Spleen (tissue), 11 donors: ENCODE measurements at regions not wholly inside any gene's neighbourhood (a gene's known extent, or its start where the extent isn't known, plus 50 kb on each side); places are given as distances from the start of the nearest gene placed in this dataset.

Source experiments
- DNase-seq: peaks from one replicate; pipeline ENCODE4 v3.0.0-alpha.2; 2020
- H3K27ac ChIP-seq, 8 donors: fragments of 200-600 bp; sonication (generic) in 7 of 8; 1 replicate in 4 of 8; 2 replicates in 4 of 8; pipeline versions ENCODE4 v1.5.0 to v1.8.0; 2016 to 2021; ENCODE audit warnings: inconsistent platforms in 4 of 8, mild to moderate bottlenecking in 4 of 8, moderate library complexity in 1 of 8
- H3K27me3 ChIP-seq, 7 donors: fragments of 200-600 bp; sonication (generic) in 6 of 7; replicated peaks in 1 of 7; 1 replicate in 4 of 7; 2 replicates in 3 of 7; pipeline versions ENCODE4 v1.5.0 to v1.8.0; 2016 to 2021; ENCODE audit warnings: inconsistent platforms in 3 of 7, mild to moderate bottlenecking in 1 of 7
- H3K36me3 ChIP-seq, 6 donors: fragments of 200-600 bp; sonication (generic) in 5 of 6; 1 replicate in 4 of 6; 2 replicates in 2 of 6; pipeline versions ENCODE4 v1.5.0 to v1.8.0; 2016 to 2021; ENCODE audit warnings: inconsistent platforms in 2 of 6
- H3K4me1 ChIP-seq, 6 donors: fragments of 200-600 bp; sonication (generic) in 5 of 6; 1 replicate in 3 of 6; 2 replicates in 3 of 6; pipeline versions ENCODE4 v1.5.0 to v1.8.0; 2016 to 2021; ENCODE audit warnings: inconsistent platforms in 3 of 6
- H3K4me3 ChIP-seq, 8 donors: fragments of 200-600 bp; sonication (generic) in 7 of 8; 1 replicate in 4 of 8; 2 replicates in 4 of 8; pipeline versions ENCODE4 v1.5.0 to v1.8.0; 2016 to 2021; ENCODE audit warnings: inconsistent platforms in 4 of 8, mild to moderate bottlenecking in 4 of 8, moderate library complexity in 2 of 8
- H3K9me3 ChIP-seq, 8 donors: fragments of 200-600 bp; sonication (generic) in 7 of 8; 1 replicate in 4 of 8; 2 replicates in 4 of 8; pipeline versions ENCODE4 v1.5.0 to v1.8.0; 2016 to 2021; ENCODE audit warnings: inconsistent platforms in 4 of 8
- POLR2A ChIP-seq, 3 donors: fragments of 450-650 bp; IDR thresholded peaks; one replicate each; pipeline ENCODE4 v1.5.1; 2017; ENCODE audit warnings: antibody characterized with exemption in 3 of 3, mild to moderate bottlenecking in 1 of 3
- POLR2AphosphoS5 ChIP-seq, 3 donors: sonication (generic); formaldehyde crosslinking; IDR thresholded peaks; one replicate each; pipeline ENCODE4 v1.5.1; 2017; ENCODE audit warnings: antibody characterized with exemption in 3 of 3
- WGBS, 5 donors: extraction: QIAGEN DNeasy Blood & Tissue Kit in 3 of 5; methylation state at CpG; one replicate each; pipeline versions ENCODE4 v1.1.5 to v1.1.7; 2013 to 2018; 5-methylcytosine and 5-hydroxymethylcytosine counted together
- intact Hi-C: fragments of 100-400 bp; cut with DNase I; formaldehyde crosslinking; loops from one replicate; pipeline ENCODE4 v1.15.0; 2023; ENCODE audit warnings: low total_unique reads
- TF ChIP-seq, protein P1 (sequence below), 11 experiments: fragments of 200-600 bp in 7 of 11; fragments of 450-650 bp in 4 of 11; sonication (generic) in 4 of 11; IDR thresholded peaks in 8 of 11; conservative IDR thresholded peaks in 3 of 11; 1 replicate in 7 of 11; 2 replicates in 4 of 11; pipeline versions ENCODE4 v1.4.0 to v1.8.0; 2016 to 2021; ENCODE audit warnings: antibody characterized with exemption in 11 of 11, inconsistent platforms in 4 of 11, mild to moderate bottlenecking in 1 of 11
- donor health status: healthy with polysubstance abuse.
- donor health status: DM: no; HTN: no; CAD: no; lungs with moderate emphysema.
- donor health status: DM: no; HTN: no; CAD: no.
- donor health status: Bipolar disorder and iron deficiency.
- donor health status: healthy.
- donor health status: DM: no; HTN: no; CAD: no.
- donor health status: DM: yes; HTN: yes; CAD: no.

DNA sequence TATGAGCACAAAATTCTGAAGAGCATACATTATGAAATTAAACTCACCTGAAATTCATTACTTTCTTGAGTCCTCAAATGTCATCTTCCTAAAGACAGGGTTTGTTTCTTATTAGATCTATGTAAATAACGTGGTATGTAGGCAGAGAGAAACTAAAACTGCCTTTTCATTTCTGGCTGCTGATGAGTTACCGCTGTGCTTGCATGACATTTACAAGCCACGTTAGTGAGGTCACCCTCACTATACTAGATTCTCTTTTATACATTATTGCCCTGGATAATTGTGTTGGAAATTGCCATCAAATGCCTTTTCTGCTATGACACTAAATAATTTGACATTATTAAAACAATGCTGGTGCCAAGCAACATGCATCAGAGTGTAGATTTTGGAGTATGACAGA is 748.3 kb upstream of the ANO3 start:
- intact Hi-C loops = no loop called here

DNA sequence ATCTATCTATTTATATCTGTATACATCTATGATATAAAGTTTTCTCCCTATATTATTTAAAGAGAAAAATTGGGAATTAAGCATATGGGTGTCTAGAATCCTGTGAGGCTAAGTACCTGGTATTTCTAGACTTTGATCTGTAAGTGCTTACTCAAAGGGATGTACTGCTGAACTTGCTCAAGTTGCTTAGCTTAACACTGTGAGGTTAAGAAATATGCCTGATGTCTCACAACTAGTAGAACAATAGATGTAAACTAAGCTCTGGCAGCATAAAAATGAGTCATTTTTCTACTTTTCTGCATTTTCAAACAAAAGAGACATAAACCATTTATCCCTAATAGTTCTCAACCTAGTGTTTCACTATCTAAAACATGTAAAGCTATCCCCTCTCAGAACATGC is 744.4 kb upstream of the ANO3 start:
- Histone ChIP-seq H3K27me3 (no peaks in the 10 kb centered on the region), H3K4me1 (no peaks in the 10 kb centered on the region), H3K4me3 (no peak overlapping the region), H3K9me3 (peaks cover 0 to 16% (median 5%) of the 10 kb centered on the region in 8 donors), H3K27ac (no peak overlapping the region), H3K36me3 (no peaks in the 10 kb centered on the region)
- intact Hi-C loops = no loop called here
- TF ChIP-seq, protein P1, sequence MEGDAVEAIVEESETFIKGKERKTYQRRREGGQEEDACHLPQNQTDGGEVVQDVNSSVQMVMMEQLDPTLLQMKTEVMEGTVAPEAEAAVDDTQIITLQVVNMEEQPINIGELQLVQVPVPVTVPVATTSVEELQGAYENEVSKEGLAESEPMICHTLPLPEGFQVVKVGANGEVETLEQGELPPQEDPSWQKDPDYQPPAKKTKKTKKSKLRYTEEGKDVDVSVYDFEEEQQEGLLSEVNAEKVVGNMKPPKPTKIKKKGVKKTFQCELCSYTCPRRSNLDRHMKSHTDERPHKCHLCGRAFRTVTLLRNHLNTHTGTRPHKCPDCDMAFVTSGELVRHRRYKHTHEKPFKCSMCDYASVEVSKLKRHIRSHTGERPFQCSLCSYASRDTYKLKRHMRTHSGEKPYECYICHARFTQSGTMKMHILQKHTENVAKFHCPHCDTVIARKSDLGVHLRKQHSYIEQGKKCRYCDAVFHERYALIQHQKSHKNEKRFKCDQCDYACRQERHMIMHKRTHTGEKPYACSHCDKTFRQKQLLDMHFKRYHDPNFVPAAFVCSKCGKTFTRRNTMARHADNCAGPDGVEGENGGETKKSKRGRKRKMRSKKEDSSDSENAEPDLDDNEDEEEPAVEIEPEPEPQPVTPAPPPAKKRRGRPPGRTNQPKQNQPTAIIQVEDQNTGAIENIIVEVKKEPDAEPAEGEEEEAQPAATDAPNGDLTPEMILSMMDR (IDR thresholded peaks at IDR 0.05 in 8 of 11, conservative IDR thresholded peaks at IDR 0.05 in 3 of 11) = no peak
- no peak for TF ChIP-seq POLR2AphosphoS5 (IDR thresholded peaks at IDR 0.05)
- TF ChIP-seq POLR2A (IDR thresholded peaks at IDR 0.05) = no peak
- DNase-seq = no peak

More for the DNA sequence above, 748.3 kb upstream of the ANO3 start:
- Histone ChIP-seq H3K9me3 (peaks cover 0 to 2% (median 0%) of the 10 kb centered on the region in 8 donors), H3K27me3 (no peaks in the 10 kb centered on the region), H3K36me3 (no peaks in the 10 kb centered on the region), H3K4me1 (no peaks in the 10 kb centered on the region), H3K27ac (no peak overlapping the region), H3K4me3 (no peak overlapping the region)
- TF ChIP-seq POLR2AphosphoS5 (IDR thresholded peaks at IDR 0.05) (no peak), POLR2A (IDR thresholded peaks at IDR 0.05) (no peak)
- TF ChIP-seq, protein P1 (IDR thresholded peaks at IDR 0.05 in 8 of 11, conservative IDR thresholded peaks at IDR 0.05 in 3 of 11) = no peak
- 78 to 84% (median 80%) methylated on average over 3 of the region's 3 CpGs for WGBS, 5 donors
- no peak for DNase-seq

DNA sequence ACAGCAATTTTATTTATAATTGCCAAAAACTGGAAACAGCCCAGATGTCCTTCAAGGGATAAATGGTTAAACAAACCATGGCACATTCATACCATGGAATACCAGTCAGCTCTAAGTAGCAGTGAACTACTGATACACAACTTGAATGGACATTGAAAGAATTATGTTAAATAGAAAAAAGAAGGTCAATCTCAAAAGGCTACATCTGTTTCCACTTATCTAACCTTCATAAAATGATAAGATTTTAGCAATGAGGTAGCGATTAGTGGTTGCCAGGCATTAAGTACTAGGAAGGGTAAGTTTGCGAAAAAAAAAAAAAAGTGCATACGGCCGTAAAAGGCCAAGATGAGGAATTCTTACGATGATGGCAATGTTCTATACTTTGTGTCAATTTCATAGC is 738.7 kb upstream of the ANO3 start:
- Histone ChIP-seq H3K27ac (no peak overlapping the region), H3K4me3 (no peak overlapping the region), H3K9me3 (peaks cover 0 to 17% (median 5%) of the 10 kb centered on the region in 8 donors), H3K36me3 (no peaks in the 10 kb centered on the region), H3K4me1 (no peaks in the 10 kb centered on the region), H3K27me3 (no peaks in the 10 kb centered on the region)
- 62 to 78% (median 73%) methylated on average over 5 of the region's 5 CpGs for WGBS, 5 donors
- TF ChIP-seq POLR2AphosphoS5 (IDR thresholded peaks at IDR 0.05) (no peak), POLR2A (IDR thresholded peaks at IDR 0.05) (no peak)
- TF ChIP-seq, protein P1 (IDR thresholded peaks at IDR 0.05 in 8 of 11, conservative IDR thresholded peaks at IDR 0.05 in 3 of 11) = no peak
- intact Hi-C loops = no loop called here
- no peak for DNase-seq

DNA sequence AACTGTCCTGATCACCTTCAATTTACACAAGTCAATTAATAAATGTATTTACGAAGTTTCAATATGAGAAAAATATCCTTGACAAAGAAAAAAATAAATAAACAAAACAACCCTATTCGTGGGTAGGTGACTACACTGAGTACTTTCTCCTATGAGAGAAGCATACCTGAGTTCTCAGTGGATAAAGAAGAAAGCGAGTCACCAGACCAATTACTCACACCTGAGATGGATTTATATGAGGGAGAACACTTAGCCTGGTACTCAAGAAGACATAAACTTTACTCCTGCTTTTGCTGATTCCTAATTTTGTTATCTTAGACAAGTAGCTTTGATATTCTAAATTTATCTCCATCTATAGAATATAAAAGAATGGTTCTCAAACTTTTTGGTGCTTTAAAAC is 735.2 kb upstream of the ANO3 start:
- Histone ChIP-seq H3K4me1 (no peaks in the 10 kb centered on the region), H3K27ac (no peak overlapping the region), H3K27me3 (no peaks in the 10 kb centered on the region), H3K4me3 (no peak overlapping the region), H3K9me3 (peaks cover 0 to 12% (median 0%) of the 10 kb centered on the region in 8 donors), H3K36me3 (no peaks in the 10 kb centered on the region)
- 69 to 82% (median 75%) methylated on average over 3 of the region's 3 CpGs for WGBS, 5 donors
- no peak for DNase-seq
- intact Hi-C loops = no loop called here
- TF ChIP-seq, protein P1 (IDR thresholded peaks at IDR 0.05 in 8 of 11, conservative IDR thresholded peaks at IDR 0.05 in 3 of 11) = no peak
- TF ChIP-seq POLR2AphosphoS5 (IDR thresholded peaks at IDR 0.05) = no peak
- no peak for TF ChIP-seq POLR2A (IDR thresholded peaks at IDR 0.05)
